ENCODE measurements at regions not wholly inside any gene's neighbourhood (a gene's known extent, or its start where the extent isn't known, plus 50 kb on each side); places are given as distances from the start of the nearest gene placed in this dataset.

GRCh38 chr4:126752702-126753101 is 880.1 kb upstream of the INTU start:
- DNase-seq (ENCODE audit: low spot score) (no peak), ATAC-seq (no peak)
- 0 out of 2 replicates have a peak, but pooled peaks cover 2% of the 10 kb centered on the region for H3K4me1 Mint-ChIP-seq
- no peaks in the 10 kb centered on the region for H3K36me3 Mint-ChIP-seq
- CTCF ChIA-PET = no interaction called here
- no peak overlapping the region for H3K4me3 Mint-ChIP-seq
- peaks cover 5% of the 10 kb centered on the region for H3K9me3 Mint-ChIP-seq
- TF ChIP-seq ERG (CRISPR knock-in tag; IDR thresholded peaks at IDR 0.05) (no peak), ZBTB43 (CRISPR knock-in tag; IDR thresholded peaks at IDR 0.05) (no peak), ZNF532 (CRISPR knock-in tag; IDR thresholded peaks at IDR 0.05; ENCODE audit: borderline replicate concordance) (no peak), FOXP1 (CRISPR knock-in tag; IDR thresholded peaks at IDR 0.05; ENCODE audit: borderline replicate concordance) (no peak), E2F4 (CRISPR knock-in tag; IDR thresholded peaks at IDR 0.05; ENCODE audit: borderline replicate concordance, low read depth) (no peak), ELF4 (CRISPR knock-in tag; IDR thresholded peaks at IDR 0.05; ENCODE audit: low read depth) (no peak), SOX15 (CRISPR knock-in tag; IDR thresholded peaks at IDR 0.05) (no peak), TP53 (CRISPR knock-in tag; IDR thresholded peaks at IDR 0.05) (no peak), NR1H2 (CRISPR knock-in tag; IDR thresholded peaks at IDR 0.05) (no peak), PREB (CRISPR knock-in tag; IDR thresholded peaks at IDR 0.05; ENCODE audit: borderline replicate concordance) (no peak), NFE2L1 (CRISPR knock-in tag; IDR thresholded peaks at IDR 0.05) (no peak), ESRRA (CRISPR knock-in tag; IDR thresholded peaks at IDR 0.05; ENCODE audit: borderline replicate concordance) (no peak), GTF2I (CRISPR knock-in tag; conservative IDR thresholded peaks at IDR 0.05) (no peak), ZNF317 (CRISPR knock-in tag; IDR thresholded peaks at IDR 0.05; ENCODE audit: borderline replicate concordance, low read depth) (no peak)
- TF ChIP-seq, protein P1, sequence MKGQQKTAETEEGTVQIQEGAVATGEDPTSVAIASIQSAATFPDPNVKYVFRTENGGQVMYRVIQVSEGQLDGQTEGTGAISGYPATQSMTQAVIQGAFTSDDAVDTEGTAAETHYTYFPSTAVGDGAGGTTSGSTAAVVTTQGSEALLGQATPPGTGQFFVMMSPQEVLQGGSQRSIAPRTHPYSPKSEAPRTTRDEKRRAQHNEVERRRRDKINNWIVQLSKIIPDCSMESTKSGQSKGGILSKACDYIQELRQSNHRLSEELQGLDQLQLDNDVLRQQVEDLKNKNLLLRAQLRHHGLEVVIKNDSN (CRISPR knock-in tag; IDR thresholded peaks at IDR 0.05) = no peak
- POLR2A ChIA-PET = interaction anchor here (0.6 kb wide), 1 partner anchor 293 kb away, joined by 4 read pairs; no protein-coding TSS in a partner anchor
- no peak overlapping the region for H3K27ac Mint-ChIP-seq
- no peaks in the 10 kb centered on the region for H3K27me3 Mint-ChIP-seq (ENCODE audit: low read depth)

DNA sequence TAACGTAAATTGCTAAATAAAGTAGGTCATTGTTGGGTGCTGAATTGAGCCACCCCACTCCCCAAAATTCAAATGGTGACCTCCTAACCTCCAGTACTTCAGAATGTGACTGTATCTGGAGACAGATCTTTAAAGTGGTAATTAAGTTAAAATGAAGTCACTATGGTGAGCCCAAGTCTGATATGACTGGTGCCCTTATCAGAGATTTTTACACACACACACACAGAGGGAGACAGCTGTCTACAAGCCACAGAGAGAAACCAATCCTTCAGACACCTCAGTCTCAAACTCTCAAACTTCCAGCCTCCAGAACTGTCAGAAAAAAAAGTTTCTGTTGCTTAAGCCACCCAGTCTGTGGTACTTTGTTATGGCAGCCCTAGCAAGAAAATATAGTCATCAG is 879.2 kb upstream of the INTU start:
- ChIA-PET CTCF (no interaction called here), POLR2A (no interaction called here)
- no peak overlapping the region for H3K27ac Mint-ChIP-seq
- no peak for DNase-seq (ENCODE audit: low spot score)
- H3K36me3 Mint-ChIP-seq = no peaks in the 10 kb centered on the region
- no peak for ATAC-seq
- H3K27me3 Mint-ChIP-seq (ENCODE audit: low read depth) = no peaks in the 10 kb centered on the region
- peaks cover 4% of the 10 kb centered on the region for H3K9me3 Mint-ChIP-seq
- H3K4me3 Mint-ChIP-seq = no peak overlapping the region
- 0 out of 2 replicates have a peak, but pooled peaks cover 2% of the 10 kb centered on the region for H3K4me1 Mint-ChIP-seq
- TF ChIP-seq STAT6 (CRISPR knock-in tag; conservative IDR thresholded peaks at IDR 0.05; ENCODE audit: low read depth) (no peak), ZNF532 (CRISPR knock-in tag; IDR thresholded peaks at IDR 0.05; ENCODE audit: borderline replicate concordance) (no peak)
